Neural cell (in vitro differentiated cells): ENCODE measurements at regions not wholly inside any gene's neighbourhood (a gene's known extent, or its start where the extent isn't known, plus 50 kb on each side); places are given as distances from the start of the nearest gene placed in this dataset.

Experiments
- H2AFZ ChIP-seq: fragments of 200-600, 300-800 bp; sonication (generic), shearing (Covaris generic); 2 replicates; pipeline ENCODE4 v1.6.0; 2014; ENCODE audit warnings: low read depth, mild to moderate bottlenecking, antibody characterized with exemption, low read length, moderate library complexity
- H3F3A ChIP-seq: fragments of 200-600 bp; shearing (Covaris generic); 2 replicates; pipeline ENCODE4 v1.6.1; 2016; ENCODE audit warnings: mild to moderate bottlenecking, moderate library complexity, mixed read lengths, antibody characterized with exemption, low read length; ENCODE audit not compliant: insufficient read depth, poor library complexity, severe bottlenecking
- H3K27ac ChIP-seq: fragments of 200-600, 300-800 bp; sonication (generic), shearing (Covaris generic); 2 replicates; pipeline ENCODE4 v1.5.1; 2014; ENCODE audit warnings: mild to moderate bottlenecking, low read length, moderate library complexity
- H3K27me3 ChIP-seq: fragments of 300-800, 200-600 bp; sonication (generic), shearing (Covaris generic); 2 replicates; pipeline ENCODE4 v1.6.0; 2014; ENCODE audit warnings: mild to moderate bottlenecking, low read depth, low read length, moderate library complexity; ENCODE audit not compliant: insufficient read depth
- H3K36me3 ChIP-seq: fragments of 300-800, 200-600 bp; sonication (generic), shearing (Covaris generic); 2 replicates; pipeline ENCODE4 v1.5.1; 2014; ENCODE audit warnings: mild to moderate bottlenecking, antibody characterized with exemption, low read length, moderate library complexity; ENCODE audit not compliant: insufficient read depth
- H3K4me2 ChIP-seq: fragments of 300-800, 200-600 bp; sonication (generic), shearing (Covaris generic); 2 replicates; pipeline ENCODE4 v1.6.0; 2014; ENCODE audit warnings: mild to moderate bottlenecking, low read length
- H3K4me3 ChIP-seq: fragments of 300-800, 200-600 bp; sonication (generic), shearing (Covaris generic); 2 replicates; pipeline ENCODE4 v1.5.1; 2014; ENCODE audit warnings: mild to moderate bottlenecking, low read length, moderate library complexity
- H3K79me2 ChIP-seq: fragments of 200-600 bp; shearing (Covaris generic); replicated peaks from 2 replicates; pipeline ENCODE4 v1.6.0; 2014; ENCODE audit warnings: mild to moderate bottlenecking, low read length, moderate library complexity; ENCODE audit not compliant: insufficient read depth
- H3K9ac ChIP-seq: fragments of 300-800, 200-600 bp; sonication (generic), shearing (Covaris generic); 2 replicates; pipeline ENCODE4 v1.6.1; 2016; ENCODE audit warnings: mild to moderate bottlenecking, low read length, mixed read lengths
- H3K9me2 ChIP-seq: fragments of 200-600 bp; shearing (Covaris generic); 2 replicates; pipeline ENCODE4 v1.6.1; 2016; ENCODE audit warnings: mild to moderate bottlenecking, low read length, mixed read lengths; ENCODE audit not compliant: insufficient read depth
- H3K9me3 ChIP-seq: fragments of 200-600, 300-800 bp; sonication (generic), shearing (Covaris generic); 2 replicates; pipeline ENCODE4 v1.6.1; 2016; ENCODE audit warnings: mild to moderate bottlenecking, mixed run types, low read length, moderate library complexity, mixed read lengths
- H4K20me1 ChIP-seq: fragments of 200-600 bp; shearing (Covaris generic); 2 replicates; pipeline ENCODE4 v1.6.1; 2016; ENCODE audit warnings: mild to moderate bottlenecking, mixed run types; ENCODE audit not compliant: insufficient read depth
- EP300 ChIP-seq: fragments of 450-650 bp; conservative IDR thresholded peaks from 2 replicates; pipeline ENCODE4 v1.6.1; 2014; ENCODE audit warnings: antibody characterized with exemption, mild to moderate bottlenecking, moderate library complexity; ENCODE audit not compliant: poor library complexity, severe bottlenecking
- EZH2 ChIP-seq: fragments of 200-600, 300-800 bp; shearing (Covaris generic), sonication (generic); IDR thresholded peaks from 2 replicates; pipeline ENCODE4 v1.6.1; 2014; ENCODE audit warnings: antibody characterized with exemption, low read length, borderline replicate concordance, mild to moderate bottlenecking; ENCODE audit not compliant: insufficient read depth, poor library complexity, severe bottlenecking
- MXI1 ChIP-seq: fragments of 450-650 bp; conservative IDR thresholded peaks from 2 replicates; pipeline ENCODE4 v1.6.1; 2014; ENCODE audit warnings: antibody characterized with exemption, mild to moderate bottlenecking; ENCODE audit not compliant: poor library complexity, severe bottlenecking
- POLR2AphosphoS5 ChIP-seq: IDR thresholded peaks from 2 replicates; pipeline ENCODE4 v1.6.1; 2012
- RAD21 ChIP-seq: fragments of 450-650 bp; conservative IDR thresholded peaks from 2 replicates; pipeline ENCODE4 v1.6.1; 2014; ENCODE audit warnings: antibody characterized with exemption, mild to moderate bottlenecking, moderate library complexity
- REST ChIP-seq: IDR thresholded peaks from 2 replicates; pipeline ENCODE4 v1.6.1; 2012; ENCODE audit warnings: borderline replicate concordance
- SMC3 ChIP-seq: fragments of 450-650 bp; conservative IDR thresholded peaks from 2 replicates; pipeline ENCODE4 v1.6.1; 2014; ENCODE audit warnings: antibody characterized with exemption, mild to moderate bottlenecking, moderate library complexity; ENCODE audit not compliant: poor library complexity
- TAF1 ChIP-seq: IDR thresholded peaks from 2 replicates; pipeline ENCODE4 v1.6.1; 2012; ENCODE audit warnings: low read depth
- TF ChIP-seq, protein P1 (sequence below): fragments of 450-650 bp; IDR thresholded peaks from 2 replicates; pipeline ENCODE4 v1.5.1; 2014; ENCODE audit warnings: antibody characterized with exemption, mild to moderate bottlenecking, moderate library complexity; ENCODE audit not compliant: poor library complexity, severe bottlenecking

GRCh38 chr9:115733318-115734110 lies 420.1 kb upstream of the PAPPA start:
- H3K27ac ChIP-seq = no peak overlapping the region
- H3K79me2 ChIP-seq = no peaks in the 10 kb centered on the region
- no peaks in the 10 kb centered on the region for H3K27me3 ChIP-seq
- H4K20me1 ChIP-seq = no peaks in the 10 kb centered on the region
- H3K9me2 ChIP-seq = no peaks in the 10 kb centered on the region
- no peak overlapping the region for H3K4me3 ChIP-seq
- TF ChIP-seq REST (no peak), EZH2 (no peak), TAF1 (no peak), POLR2AphosphoS5 (no peak), MXI1 (no peak), SMC3 (no peak), RAD21 (no peak), EP300 (no peak)
- TF ChIP-seq, protein P1, sequence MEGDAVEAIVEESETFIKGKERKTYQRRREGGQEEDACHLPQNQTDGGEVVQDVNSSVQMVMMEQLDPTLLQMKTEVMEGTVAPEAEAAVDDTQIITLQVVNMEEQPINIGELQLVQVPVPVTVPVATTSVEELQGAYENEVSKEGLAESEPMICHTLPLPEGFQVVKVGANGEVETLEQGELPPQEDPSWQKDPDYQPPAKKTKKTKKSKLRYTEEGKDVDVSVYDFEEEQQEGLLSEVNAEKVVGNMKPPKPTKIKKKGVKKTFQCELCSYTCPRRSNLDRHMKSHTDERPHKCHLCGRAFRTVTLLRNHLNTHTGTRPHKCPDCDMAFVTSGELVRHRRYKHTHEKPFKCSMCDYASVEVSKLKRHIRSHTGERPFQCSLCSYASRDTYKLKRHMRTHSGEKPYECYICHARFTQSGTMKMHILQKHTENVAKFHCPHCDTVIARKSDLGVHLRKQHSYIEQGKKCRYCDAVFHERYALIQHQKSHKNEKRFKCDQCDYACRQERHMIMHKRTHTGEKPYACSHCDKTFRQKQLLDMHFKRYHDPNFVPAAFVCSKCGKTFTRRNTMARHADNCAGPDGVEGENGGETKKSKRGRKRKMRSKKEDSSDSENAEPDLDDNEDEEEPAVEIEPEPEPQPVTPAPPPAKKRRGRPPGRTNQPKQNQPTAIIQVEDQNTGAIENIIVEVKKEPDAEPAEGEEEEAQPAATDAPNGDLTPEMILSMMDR = no peak
- no peak overlapping the region for H3K9ac ChIP-seq
- H3K9me3 ChIP-seq = no peaks in the 10 kb centered on the region
- H3K36me3 ChIP-seq = no peaks in the 10 kb centered on the region
- H3F3A ChIP-seq = no peaks in the 10 kb centered on the region
- no peak overlapping the region for H3K4me2 ChIP-seq
- H2AFZ ChIP-seq = no peak overlapping the region

DNA sequence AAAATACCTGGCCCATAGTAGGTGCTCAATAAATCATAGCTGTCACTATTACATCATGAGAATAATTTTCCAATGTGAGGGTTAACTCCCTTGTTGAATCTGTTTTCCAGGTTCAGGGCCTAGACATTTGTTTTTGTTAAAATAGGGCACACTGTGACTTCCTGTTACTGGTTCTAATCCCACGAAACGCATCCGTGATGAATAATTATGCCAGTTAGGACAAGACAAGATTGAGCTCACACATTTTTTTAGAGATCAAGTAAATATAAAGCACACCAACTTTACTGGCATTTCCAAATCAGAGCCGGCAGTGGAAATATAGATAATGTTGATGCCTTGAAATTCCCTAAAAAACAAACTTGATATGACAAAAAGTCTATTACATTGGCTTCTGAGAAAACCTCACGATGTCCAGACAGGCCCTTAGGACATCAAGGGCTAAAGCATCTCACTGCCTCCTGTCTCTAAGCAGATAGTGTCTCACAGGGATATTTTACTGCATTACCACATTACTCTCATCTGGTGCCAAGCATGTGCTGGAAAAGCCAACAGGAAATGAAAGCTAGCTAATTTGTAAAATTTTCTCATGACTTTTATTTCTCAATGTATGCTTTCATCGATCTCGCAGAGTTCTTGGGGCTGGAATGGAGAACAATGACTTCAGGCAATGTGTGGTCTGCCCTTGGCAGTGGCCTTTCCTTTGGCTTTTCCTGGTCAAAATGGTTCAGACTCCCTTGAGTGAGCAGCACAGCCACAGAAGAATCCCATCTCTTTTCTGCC lies 414.3 kb upstream of the PAPPA start:
- Histone ChIP-seq H3K79me2 (no peaks in the 10 kb centered on the region), H4K20me1 (no peaks in the 10 kb centered on the region), H3K4me3 (no peak overlapping the region), H3K9me3 (no peaks in the 10 kb centered on the region), H3K9ac (no peak overlapping the region), H3K36me3 (no peaks in the 10 kb centered on the region), H3F3A (no peaks in the 10 kb centered on the region), H3K9me2 (no peaks in the 10 kb centered on the region), H3K27ac (no peak overlapping the region), H2AFZ (no peak overlapping the region), H3K27me3 (no peaks in the 10 kb centered on the region), H3K4me2 (no peak overlapping the region)
- TF ChIP-seq POLR2AphosphoS5 (no peak), EZH2 (no peak), TAF1 (no peak)
- TF ChIP-seq, protein P1 = no peak
